K562 (cell line): ENCODE measurements at regions not wholly inside any gene's neighbourhood (a gene's known extent, or its start where the extent isn't known, plus 50 kb on each side); places are given as distances from the start of the nearest gene placed in this dataset.

Experiments
- ATAC-seq: fragments of 200-7000 bp; cut with Tn5 transposase; 3 replicates; pipeline ENCODE4 v1.9.1; 2020; ENCODE audit warnings: moderate library complexity
- BruUV-seq: library from RNA; stranded (reverse); fragments of 400-500 nt; replicated peaks from 2 replicates; lab custom pipeline; 2021; lab: Mats Ljungman, UMichigan
- CTCF ChIA-PET: fragments of 300-600 bp; formaldehyde crosslinking; extraction: SDS; loops from one replicate; lab custom pipeline; 2021; ENCODE audit warnings: low intra/inter-chr PET ratio; lab: Yijun Ruan, JAX
- POLR2A ChIA-PET: fragments of 300-600, 350-650 bp; sonication (Branson Sonifier 250); formaldehyde crosslinking; extraction: SDS; loops from one replicate; lab custom pipeline; 2021; ENCODE audit warnings: antibody characterized with exemption, inconsistent platforms; lab: Yijun Ruan, JAX
- DNase-seq, 4 experiments: peaks; one replicate each; pipeline versions ENCODE4 v3.0.0 to v3.0.0-alpha.2; 2011 to 2018; ENCODE audit warnings: low spot score in 3 of 4, mixed read lengths in 3 of 4; ENCODE audit errors: extremely low read depth in 1 of 4
- FAIRE-seq: peaks from 2 replicates; lab custom pipeline; 2011; peaks lifted over from hg19 to GRCh38; lab: Jason Lieb, UNC
- H2AFZ ChIP-seq: 2 replicates; pipeline ENCODE4 v1.6.0; 2011; ENCODE audit warnings: low read depth, low read length, control low read depth, inconsistent platforms
- H3K27ac ChIP-seq: fragments of 200-600 bp; 3 replicates; pipeline ENCODE4 v1.8.0; 2011; ENCODE audit warnings: low read depth, mild to moderate bottlenecking, control low read depth, inconsistent platforms, low read length, moderate library complexity, mixed read lengths; ENCODE audit errors: extremely low read depth
- H3K27me3 ChIP-seq, 2 experiments: fragments of 300-600 bp in 1 of 2; 2 replicates in 1 of 2; 3 replicates in 1 of 2; pipeline versions ENCODE4 v1.6.0 to v1.8.0; 2011; ENCODE audit warnings: inconsistent platforms in 2 of 2, low read length in 2 of 2, mild to moderate bottlenecking in 1 of 2, mixed read lengths in 1 of 2, moderate library complexity in 1 of 2; ENCODE audit not compliant: control insufficient read depth in 2 of 2, insufficient read depth in 2 of 2
- H3K36me3 ChIP-seq: fragments of 300-600 bp; 3 replicates; pipeline ENCODE4 v1.8.0; 2011; ENCODE audit warnings: mild to moderate bottlenecking, low read length, inconsistent platforms; ENCODE audit not compliant: control insufficient read depth, insufficient read depth
- H3K4me1 ChIP-seq, 2 experiments: fragments of 200-600 bp in 1 of 2; replicated peaks in 1 of 2; 2 replicates in 1 of 2; 3 replicates in 1 of 2; pipeline versions ENCODE4 v1.5.1 to v1.8.0; 2011; ENCODE audit warnings: inconsistent platforms in 2 of 2, low read length in 2 of 2, mild to moderate bottlenecking in 1 of 2, mixed read lengths in 1 of 2, moderate library complexity in 1 of 2; ENCODE audit not compliant: control insufficient read depth in 2 of 2, insufficient read depth in 2 of 2
- H3K4me2 ChIP-seq: 2 replicates; pipeline ENCODE4 v1.6.1; 2011; ENCODE audit warnings: low read length, control low read depth, inconsistent platforms, mixed read lengths; ENCODE audit not compliant: insufficient read depth
- H3K4me3 ChIP-seq: fragments of 200-600 bp; sonication (generic), shearing (Covaris generic); 2 replicates; pipeline ENCODE4 v1.5.1; 2016; ENCODE audit warnings: control low read depth, inconsistent platforms
- H3K79me2 ChIP-seq: fragments of 200-600 bp; 3 replicates; pipeline ENCODE4 v1.8.0; 2011; ENCODE audit warnings: low read length, inconsistent platforms; ENCODE audit not compliant: control insufficient read depth, insufficient read depth
- H3K9ac ChIP-seq, 2 experiments: 2 replicates each; pipeline versions ENCODE4 v1.6.0 to v1.6.1; 2011; ENCODE audit warnings: low read depth in 2 of 2, low read length in 2 of 2, control low read depth in 1 of 2, inconsistent platforms in 1 of 2, mild to moderate bottlenecking in 1 of 2, mixed read lengths in 1 of 2; ENCODE audit not compliant: insufficient read depth in 1 of 2
- H3K9me1 ChIP-seq: one replicate; pipeline ENCODE4 v1.6.0; 2011; ENCODE audit warnings: inconsistent platforms, mild to moderate bottlenecking, low read length, moderate library complexity; ENCODE audit not compliant: control insufficient read depth, insufficient read depth
- H3K9me3 ChIP-seq: replicated peaks from 2 replicates; pipeline ENCODE4 v1.5.1; 2011; ENCODE audit warnings: low read depth, low read length, inconsistent platforms; ENCODE audit not compliant: control insufficient read depth, insufficient read depth
- H4K20me1 ChIP-seq: replicated peaks from 2 replicates; pipeline ENCODE4 v1.6.1; 2011; ENCODE audit warnings: low read length, inconsistent platforms, mixed read lengths; ENCODE audit not compliant: control insufficient read depth, insufficient read depth
- E2F8 ChIP-seq: fragments of 450-650 bp; IDR thresholded peaks from 2 replicates; pipeline ENCODE4 v1.7.1; 2018; ENCODE audit warnings: mild to moderate bottlenecking, low read depth; ENCODE audit not compliant: partially characterized antibody
- GATAD2A ChIP-seq: fragments of 450-650 bp; IDR thresholded peaks from 2 replicates; pipeline ENCODE4 v1.6.1; 2017
- KDM1A ChIP-seq, 2 experiments: fragments of 450-650 bp; IDR thresholded peaks; 2 replicates each; pipeline ENCODE4 v1.6.1; 2016; ENCODE audit warnings: mild to moderate bottlenecking in 2 of 2
- PBX2 ChIP-seq, 2 experiments: IDR thresholded peaks in 1 of 2; conservative IDR thresholded peaks in 1 of 2; 2 replicates each; pipeline ENCODE4 v1.6.1; 2016; ENCODE audit warnings: low read depth in 2 of 2, mild to moderate bottlenecking in 1 of 2, missing compliant biosample characterization in 1 of 2, missing genetic modification characterization in 1 of 2, moderate library complexity in 1 of 2
- PHF20 ChIP-seq: fragments of 450-650 bp; IDR thresholded peaks from 2 replicates; pipeline ENCODE4 v1.6.1; 2018; ENCODE audit not compliant: partially characterized antibody
- STAT6 ChIP-seq: sonication (generic); formaldehyde crosslinking; IDR thresholded peaks from 2 replicates; pipeline ENCODE4 v1.8.1; 2023; ENCODE audit warnings: mild to moderate bottlenecking, missing genetic modification reagents
- TRIM25 ChIP-seq: fragments of 450-650 bp; IDR thresholded peaks from 2 replicates; pipeline ENCODE4 v1.7.0; 2016; ENCODE audit warnings: borderline replicate concordance
- WHSC1 ChIP-seq: IDR thresholded peaks from one replicate; pipeline ENCODE4 v1.6.1; 2012; ENCODE audit warnings: low read length, control low read depth, inconsistent platforms
- WGBS: fragments of 100-300 bp; shearing (Covaris generic); methylation state at CpG from one replicate; pipeline ENCODE4 v1.1.6; 2016; ENCODE audit warnings: low coverage, mixed read lengths; ENCODE audit not compliant: insufficient coverage; ENCODE audit errors: missing lambda C conversion rate; 5-methylcytosine and 5-hydroxymethylcytosine counted together
- in situ Hi-C: fragments of 300-500 bp; cut with MboI; formaldehyde crosslinking; loops from 4 replicates; pipeline ENCODE4 v1.15.0; 2018; ENCODE audit warnings: inconsistent platforms, mixed read lengths
- intact Hi-C: fragments of 100-400 bp; cut with micrococcal nuclease; formaldehyde crosslinking; loops from 2 replicates; pipeline ENCODE4 v1.14.2; 2022

- ChIA-PET POLR2A (interaction anchor here (1.2 kb wide), 1 partner anchor 9 kb away, joined by 3 read pairs; no protein-coding TSS in a partner anchor), CTCF (no interaction called here)
- Histone ChIP-seq H3K4me2 (no peak overlapping the region), H3K4me3 (no peak overlapping the region), H3K79me2 (no peaks in the 10 kb centered on the region), H2AFZ (no peak overlapping the region), H3K9ac (no peak overlapping the region), H3K27ac (no peak overlapping the region), H3K27me3 (no peaks in the 10 kb centered on the region), H3K9me3 (no peaks in the 10 kb centered on the region), H3K9me1 (no peaks in the 10 kb centered on the region), H4K20me1 (no peaks in the 10 kb centered on the region), H3K36me3 (no peaks in the 10 kb centered on the region), H3K4me1 (peaks cover 0 to 14% of the 10 kb centered on the region in 2 experiments; a peak in 4 of 5 replicates)
- in situ Hi-C loops = no loop called here
- FAIRE-seq = no peak
- intact Hi-C loops = loop anchor here (10.0 kb wide), 1 partner anchor 1055 kb away; no protein-coding TSS in a partner anchor
- 39% methylated on average over 4 of the region's 4 CpGs for WGBS
- BruUV-seq = no TSS peak
- no peak for ATAC-seq
- DNase-seq = no peak
- TF ChIP-seq GATAD2A = no peak
- no peak for TF ChIP-seq PHF20
- TF ChIP-seq STAT6 = no peak
- TF ChIP-seq TRIM25 = no peak
- TF ChIP-seq PBX2 (CRISPR knock-in tag; IDR thresholded peaks at IDR 0.05; ENCODE audit: low read depth) = no peak
- TF ChIP-seq PBX2 (tag; conservative IDR thresholded peaks at IDR 0.05; ENCODE audit: low read depth) = peak; percentile 31; the same call in 1 of the 2 replicates
- TF ChIP-seq WHSC1 = no peak
- TF ChIP-seq E2F8 = no peak
- no peak for TF ChIP-seq KDM1A (IDR thresholded peaks at IDR 0.05)
These were observed 203.5 kb downstream of the LPIN1 start for GRCh38 chr2:11949732-11950523.
